ENCODE measurements at regions not wholly inside any gene's neighbourhood (a gene's known extent, or its start where the extent isn't known, plus 50 kb on each side); places are given as distances from the start of the nearest gene placed in this dataset.

DNA sequence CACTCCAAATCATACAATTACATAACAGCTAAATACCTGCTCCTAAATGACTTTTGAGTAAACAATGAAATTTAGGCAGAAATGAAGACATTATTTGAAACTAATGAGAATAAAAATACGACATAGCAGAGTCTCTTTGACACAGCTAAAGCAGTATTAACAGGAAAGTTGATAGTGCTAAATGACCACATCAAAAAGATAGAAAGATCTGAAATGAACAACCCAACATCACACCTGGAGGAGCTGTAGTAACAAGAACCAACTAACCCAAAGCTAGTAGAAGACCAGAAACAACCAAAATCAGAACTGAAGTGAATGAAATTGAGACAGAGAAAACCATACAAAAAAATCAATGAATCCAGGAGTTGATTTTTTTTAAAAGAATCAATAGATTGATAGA is 257.8 kb downstream of the ARAP2 start:
- CTCF ChIA-PET: no interaction called here

GRCh38 chr4:35993606-35994005 is 250.7 kb downstream of the ARAP2 start:
- DNase-seq (ENCODE audit: extremely low spot score): no peak
- TF ChIP-seq CTCF (IDR thresholded peaks at IDR 0.05; ENCODE audit: control extremely low read depth, extremely low read depth, low read depth, missing control alignments): no peak
- CTCF ChIA-PET: no interaction called here
- POLR2A ChIA-PET: no interaction called here

More for the DNA sequence above, 257.8 kb downstream of the ARAP2 start:
- DNase-seq (ENCODE audit: extremely low spot score): no peak
- POLR2A ChIA-PET: no interaction called here
- TF ChIP-seq CTCF (IDR thresholded peaks at IDR 0.05; ENCODE audit: control extremely low read depth, extremely low read depth, low read depth, missing control alignments): no peak

- no peak for TF ChIP-seq CTCF (IDR thresholded peaks at IDR 0.05; ENCODE audit: control extremely low read depth, extremely low read depth, low read depth, missing control alignments)
- ChIA-PET POLR2A (no interaction called here), CTCF (no interaction called here)
- no peak for DNase-seq (ENCODE audit: extremely low spot score)
Observed at GRCh38 chr4:36000941-36001557, 243.3 kb downstream of the ARAP2 start.

GRCh38 chr4:36003051-36003450 is 241.3 kb downstream of the ARAP2 start:
- TF ChIP-seq CTCF (IDR thresholded peaks at IDR 0.05; ENCODE audit: control extremely low read depth, extremely low read depth, low read depth, missing control alignments): no peak
- ChIA-PET POLR2A (no interaction called here), CTCF (interaction anchor here (0.8 kb wide), 1 partner anchor 13 kb away, joined by 3 read pairs; no protein-coding TSS in a partner anchor)
- DNase-seq (ENCODE audit: extremely low spot score): no peak

- ChIA-PET POLR2A (no interaction called here), CTCF (no interaction called here)
Observed at GRCh38 chr4:36004204-36004851, 240.0 kb downstream of the ARAP2 start.

GRCh38 chr4:36006226-36006625 is 238.1 kb downstream of the ARAP2 start:
- CTCF ChIA-PET: no interaction called here
- POLR2A ChIA-PET: no interaction called here
- DNase-seq (ENCODE audit: extremely low spot score): no peak
- no peak for TF ChIP-seq CTCF (IDR thresholded peaks at IDR 0.05; ENCODE audit: control extremely low read depth, extremely low read depth, low read depth, missing control alignments)

More at GRCh38 chr4:36004204-36004851, 240.0 kb downstream of the ARAP2 start:
- no peak for TF ChIP-seq CTCF (IDR thresholded peaks at IDR 0.05; ENCODE audit: control extremely low read depth, extremely low read depth, low read depth, missing control alignments)
- DNase-seq (ENCODE audit: extremely low spot score): no peak
